Prostate gland (tissue), 2 donors: ENCODE measurements at regions not wholly inside any gene's neighbourhood (a gene's known extent, or its start where the extent isn't known, plus 50 kb on each side); places are given as distances from the start of the nearest gene placed in this dataset.

Experiments
- DNase-seq: peaks from one replicate; pipeline ENCODE4 v3.0.0-alpha.2; 2019; ENCODE audit warnings: low spot score
- H3K27ac ChIP-seq, 2 donors: fragments of 200-600 bp; sonication (generic); 2 replicates each; pipeline ENCODE4 v1.5.1; 2017 to 2019
- H3K27me3 ChIP-seq: fragments of 200-600 bp; sonication (generic); replicated peaks from 2 replicates; pipeline ENCODE4 v1.5.1; 2019; ENCODE audit not compliant: insufficient read depth
- H3K36me3 ChIP-seq, 2 donors: fragments of 200-600 bp; sonication (generic); 1 replicate in 1 of 2; 2 replicates in 1 of 2; pipeline versions ENCODE4 v1.5.1 to v1.8.1; 2017 to 2019
- H3K4me1 ChIP-seq: fragments of 200-600 bp; sonication (generic); replicated peaks from 2 replicates; pipeline ENCODE4 v1.5.1; 2019
- H3K4me3 ChIP-seq, 2 donors: fragments of 200-600 bp; sonication (generic); 2 replicates each; pipeline ENCODE4 v1.5.1; 2017 to 2019
- H3K9me3 ChIP-seq: fragments of 200-600 bp; sonication (generic); 2 replicates; pipeline ENCODE4 v1.5.1; 2017
- CTCF ChIP-seq, 4 experiments: fragments of 200-600 bp in 2 of 4; fragments of 450-650 bp in 2 of 4; sonication (generic) in 2 of 4; IDR thresholded peaks; 1 replicate in 3 of 4; 2 replicates in 1 of 4; pipeline ENCODE4 v1.5.1; 2016 to 2019; ENCODE audit warnings: antibody characterized with exemption in 4 of 4, mild to moderate bottlenecking in 2 of 4, moderate library complexity in 2 of 4
- POLR2A ChIP-seq: fragments of 450-650 bp; IDR thresholded peaks from one replicate; pipeline ENCODE4 v1.6.1; 2016; ENCODE audit warnings: antibody characterized with exemption, mild to moderate bottlenecking
- POLR2AphosphoS5 ChIP-seq: sonication (generic); formaldehyde crosslinking; IDR thresholded peaks from one replicate; pipeline ENCODE4 v1.6.1; 2017; ENCODE audit warnings: antibody characterized with exemption
- WGBS: methylation state at CpG from one replicate; pipeline ENCODE4 v1.1.5; 2018; 5-methylcytosine and 5-hydroxymethylcytosine counted together
- intact Hi-C: fragments of 100-400 bp; cut with DNase I; formaldehyde crosslinking; loops from one replicate; pipeline ENCODE4 v1.14.2; 2022

- Histone ChIP-seq H3K36me3 (no peaks in the 10 kb centered on the region), H3K4me1 (no peaks in the 10 kb centered on the region), H3K9me3 (no peaks in the 10 kb centered on the region), H3K27ac (no peak overlapping the region), H3K4me3 (no peak overlapping the region), H3K27me3 (no peaks in the 10 kb centered on the region)
- WGBS: 70% methylated on average over 5 of the region's 5 CpGs
- intact Hi-C loops: no loop called here
- TF ChIP-seq POLR2A (no peak), POLR2AphosphoS5 (no peak), CTCF (IDR thresholded peaks at IDR 0.05) (no peak)
- DNase-seq: no peak
These were observed 238.8 kb downstream of the PAX1 start for GRCh38 chr20:21944227-21944626.

GRCh38 chr20:21941941-21942805, 236.7 kb downstream of the PAX1 start:
- Histone ChIP-seq H3K4me3 (no peak overlapping the region), H3K36me3 (no peaks in the 10 kb centered on the region), H3K9me3 (no peaks in the 10 kb centered on the region), H3K27ac (no peak overlapping the region), H3K27me3 (no peaks in the 10 kb centered on the region), H3K4me1 (no peaks in the 10 kb centered on the region)
- WGBS: 77% methylated on average over 8 of the region's 8 CpGs
- DNase-seq: no peak
- TF ChIP-seq POLR2A: no peak
- no peak for TF ChIP-seq CTCF (IDR thresholded peaks at IDR 0.05)
- TF ChIP-seq POLR2AphosphoS5: no peak
- intact Hi-C loops: no loop called here

GRCh38 chr20:21936720-21937380, 231.4 kb downstream of the PAX1 start:
- no peaks in the 10 kb centered on the region for H3K36me3 ChIP-seq
- WGBS: 37% methylated on average over 3 of the region's 3 CpGs

GRCh38 chr20:21936261-21936660, 230.8 kb downstream of the PAX1 start:
- no peaks in the 10 kb centered on the region for H3K4me1 ChIP-seq
- DNase-seq: no peak
- 67% methylated on average over 4 of the region's 4 CpGs for WGBS
- H3K27me3 ChIP-seq: no peaks in the 10 kb centered on the region
- intact Hi-C loops: no loop called here
- H3K9me3 ChIP-seq: no peaks in the 10 kb centered on the region
- TF ChIP-seq CTCF (IDR thresholded peaks at IDR 0.05) (no peak), POLR2A (no peak), POLR2AphosphoS5 (no peak)
- H3K4me3 ChIP-seq: no peak overlapping the region
- H3K27ac ChIP-seq: no peak overlapping the region
- H3K36me3 ChIP-seq: no peaks in the 10 kb centered on the region

More at GRCh38 chr20:21936720-21937380, 231.4 kb downstream of the PAX1 start:
- no peak overlapping the region for H3K27ac ChIP-seq
- no peak for TF ChIP-seq POLR2AphosphoS5
- TF ChIP-seq CTCF (IDR thresholded peaks at IDR 0.05): no peak
- TF ChIP-seq POLR2A: no peak
- DNase-seq: no peak
- no peaks in the 10 kb centered on the region for H3K4me1 ChIP-seq
- H3K9me3 ChIP-seq: no peaks in the 10 kb centered on the region
- intact Hi-C loops: no loop called here
- H3K27me3 ChIP-seq: no peaks in the 10 kb centered on the region
- H3K4me3 ChIP-seq: no peak overlapping the region
